Lower lobe of right lung (tissue), 2 donors: ENCODE measurements at regions not wholly inside any gene's neighbourhood (a gene's known extent, or its start where the extent isn't known, plus 50 kb on each side); places are given as distances from the start of the nearest gene placed in this dataset.

Experiments used
- ATAC-seq, 2 donors: fragments of 200-7000 bp; cut with Tn5 transposase; one replicate each; pipeline ENCODE4 v1.9.1; 2020 to 2022; ENCODE audit warnings: mild to moderate bottlenecking in 2 of 2, moderate library complexity in 2 of 2
- DNase-seq: peaks from one replicate; pipeline ENCODE4 v3.0.0-alpha.2; 2020
- H3K27ac ChIP-seq: fragments of 200-600 bp; one replicate; pipeline ENCODE4 v1.8.0; 2022
- H3K27me3 ChIP-seq: fragments of 200-600 bp; one replicate; pipeline ENCODE4 v1.8.0; 2022; ENCODE audit warnings: low read depth
- H3K36me3 ChIP-seq: fragments of 200-600 bp; one replicate; pipeline ENCODE4 v1.8.0; 2022; ENCODE audit warnings: mild to moderate bottlenecking
- H3K4me1 ChIP-seq: fragments of 200-600 bp; one replicate; pipeline ENCODE4 v1.8.0; 2022
- H3K4me3 ChIP-seq: fragments of 200-600 bp; one replicate; pipeline ENCODE4 v1.8.0; 2022; ENCODE audit warnings: mild to moderate bottlenecking
- H3K9me3 ChIP-seq: fragments of 200-600 bp; one replicate; pipeline ENCODE4 v1.8.0; 2022
- CTCF ChIP-seq: fragments of 200-600 bp; IDR thresholded peaks from one replicate; pipeline ENCODE4 v1.8.0; 2022; ENCODE audit warnings: antibody characterized with exemption, mild to moderate bottlenecking
- intact Hi-C: fragments of 100-400 bp; cut with DNase I; formaldehyde crosslinking; loops from one replicate; pipeline ENCODE4 v1.11.0; 2022
- donor health status: DM: no; HTN: yes; CAD: no; lungs with severe emphysema.

GRCh38 chr6:1108198-1108597 lies 203.7 kb upstream of the FOXQ1 start:
- Histone ChIP-seq H3K27me3 (no peaks in the 10 kb centered on the region), H3K4me3 (no peak overlapping the region), H3K9me3 (no peaks in the 10 kb centered on the region), H3K4me1 (no peaks in the 10 kb centered on the region), H3K27ac (no peak overlapping the region), H3K36me3 (no peaks in the 10 kb centered on the region)
- DNase-seq, result no peak
- intact Hi-C loops, result no loop called here
- no peak for TF ChIP-seq CTCF
- no peak for ATAC-seq

- DNase-seq, result no peak
- no peaks in the 10 kb centered on the region for H3K27me3 ChIP-seq
- TF ChIP-seq CTCF, result no peak
Measured at GRCh38 chr6:1107578-1107977, 204.3 kb upstream of the FOXQ1 start.

GRCh38 chr6:1105833-1106400 lies 206.0 kb upstream of the FOXQ1 start:
- intact Hi-C loops, result no loop called here
- H3K36me3 ChIP-seq, result no peaks in the 10 kb centered on the region
- DNase-seq, result no peak
- H3K9me3 ChIP-seq, result no peaks in the 10 kb centered on the region
- H3K27me3 ChIP-seq, result no peaks in the 10 kb centered on the region
- H3K4me3 ChIP-seq, result no peak overlapping the region
- H3K4me1 ChIP-seq, result no peaks in the 10 kb centered on the region
- H3K27ac ChIP-seq, result no peak overlapping the region
- TF ChIP-seq CTCF, result no peak
- ATAC-seq, result no peak

More at GRCh38 chr6:1107578-1107977, 204.3 kb upstream of the FOXQ1 start:
- no peak for ATAC-seq
- Histone ChIP-seq H3K36me3 (no peaks in the 10 kb centered on the region), H3K4me3 (no peak overlapping the region), H3K27ac (no peak overlapping the region), H3K4me1 (no peaks in the 10 kb centered on the region), H3K9me3 (no peaks in the 10 kb centered on the region)
- intact Hi-C loops, result no loop called here

- no peak overlapping the region for H3K27ac ChIP-seq
- no peak for TF ChIP-seq CTCF
- DNase-seq (no peak), ATAC-seq (no peak)
- no peaks in the 10 kb centered on the region for H3K27me3 ChIP-seq
- intact Hi-C loops, result no loop called here
- H3K4me3 ChIP-seq, result no peak overlapping the region
- no peaks in the 10 kb centered on the region for H3K36me3 ChIP-seq
- no peaks in the 10 kb centered on the region for H3K4me1 ChIP-seq
- no peaks in the 10 kb centered on the region for H3K9me3 ChIP-seq
Measured at GRCh38 chr6:1104988-1105670, 206.8 kb upstream of the FOXQ1 start.

GRCh38 chr6:1103945-1104623 lies 207.8 kb upstream of the FOXQ1 start:
- H3K36me3 ChIP-seq, result no peaks in the 10 kb centered on the region
- H3K27ac ChIP-seq, result no peak overlapping the region
- no peak for DNase-seq
- no peaks in the 10 kb centered on the region for H3K4me1 ChIP-seq
- no peak overlapping the region for H3K4me3 ChIP-seq
- TF ChIP-seq CTCF, result no peak
- no peaks in the 10 kb centered on the region for H3K9me3 ChIP-seq
- intact Hi-C loops, result no loop called here
- peak in 1 of 2 donors; percentile 41 for ATAC-seq
- H3K27me3 ChIP-seq, result no peaks in the 10 kb centered on the region
